ENCODE measurements at regions not wholly inside any gene's neighbourhood (a gene's known extent, or its start where the extent isn't known, plus 50 kb on each side); places are given as distances from the start of the nearest gene placed in this dataset.
"Not testable (repeated sequence)": the region's sequence is repeated elsewhere in the genome, so short reads cannot be mapped to it uniquely, and the experiment has no call there.

DNA sequence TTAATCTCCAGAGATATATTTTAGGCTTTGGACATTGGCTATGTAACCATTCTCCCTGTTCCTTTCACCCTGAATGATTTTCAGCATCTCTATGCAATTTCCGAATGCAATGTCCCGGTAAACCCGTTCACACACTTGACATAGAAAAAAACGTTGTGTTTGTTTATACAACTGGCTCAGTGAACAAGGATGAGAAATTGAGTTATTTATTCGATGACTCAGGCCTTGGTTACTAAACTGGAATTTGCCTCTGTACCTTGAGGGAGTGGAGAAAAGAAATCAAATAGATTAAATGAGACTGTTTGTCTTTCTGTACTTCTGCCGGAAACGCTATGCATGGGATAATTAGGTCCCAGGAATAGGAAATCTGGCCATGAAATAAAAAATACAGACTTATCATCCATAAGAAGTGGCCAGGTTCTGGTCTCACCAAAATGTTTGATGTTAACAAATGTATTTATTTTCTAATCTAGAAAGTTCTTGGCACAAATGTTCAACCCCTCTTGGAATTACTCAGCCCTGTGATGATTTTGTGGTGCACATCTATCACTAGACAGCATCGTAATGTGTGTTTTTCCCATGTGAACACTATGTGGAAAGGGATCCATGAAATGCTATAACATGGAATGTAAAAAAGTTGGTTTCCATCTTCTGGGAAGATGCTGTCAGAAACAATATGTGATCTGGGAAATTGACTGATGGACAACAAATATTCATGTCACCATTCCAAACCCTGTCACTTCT lies 253.9 kb downstream of the DUSP10 start:
- DNase-seq = peak; percentile 64

- DNase-seq = no peak
Observed at GRCh38 chr1:221488550-221488949, 253.3 kb downstream of the DUSP10 start.

DNA sequence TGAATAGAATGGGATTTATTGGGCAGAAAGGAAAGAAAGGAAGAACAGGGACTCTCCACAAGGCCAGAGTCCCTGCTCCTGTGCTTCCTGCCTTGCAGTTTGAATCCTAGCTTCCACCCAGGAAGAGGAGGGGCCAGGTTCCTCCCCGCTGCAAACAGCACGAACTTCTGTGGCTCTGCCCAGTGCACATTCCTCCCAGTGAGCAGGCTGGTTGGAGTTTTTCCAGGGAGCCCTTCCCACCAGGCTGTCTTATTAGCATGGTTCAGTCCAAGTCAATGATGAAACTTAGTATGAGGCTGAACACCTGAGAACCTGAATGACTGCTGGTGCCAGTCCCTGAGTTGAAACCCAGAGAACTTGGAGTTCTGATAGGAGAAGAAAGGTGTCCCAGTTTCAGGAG lies 247.2 kb downstream of the DUSP10 start:
- DNase-seq = no peak

DNA sequence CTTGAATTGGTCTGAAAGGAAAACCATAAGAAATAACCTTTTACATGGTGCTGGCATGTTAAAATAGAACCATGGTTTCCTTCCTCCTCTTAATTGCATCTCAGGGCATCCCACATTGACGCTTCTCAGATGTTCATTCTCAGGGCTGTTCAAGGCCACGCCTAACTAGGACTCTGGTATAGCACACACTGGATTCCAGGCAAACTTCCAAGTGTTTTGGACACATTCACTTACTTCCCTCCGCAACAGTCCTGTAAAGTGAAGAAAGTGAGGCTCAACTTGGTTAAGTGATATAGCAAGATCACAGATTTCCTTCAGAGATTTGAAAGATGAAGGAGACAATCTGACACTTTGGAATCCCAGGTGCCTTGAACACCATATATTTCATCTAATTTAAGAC lies 244.8 kb downstream of the DUSP10 start:
- DNase-seq = no peak

- DNase-seq = no peak
Observed at GRCh38 chr1:221503268-221503667, 238.6 kb downstream of the DUSP10 start.

- no peak for DNase-seq
Observed at GRCh38 chr1:221509575-221510355, 232.1 kb downstream of the DUSP10 start.

- DNase-seq = no peak
Observed at GRCh38 chr1:221510793-221511503, 230.9 kb downstream of the DUSP10 start.

- no peak for DNase-seq
Observed at GRCh38 chr1:221511797-221512196, 230.1 kb downstream of the DUSP10 start.

DNA sequence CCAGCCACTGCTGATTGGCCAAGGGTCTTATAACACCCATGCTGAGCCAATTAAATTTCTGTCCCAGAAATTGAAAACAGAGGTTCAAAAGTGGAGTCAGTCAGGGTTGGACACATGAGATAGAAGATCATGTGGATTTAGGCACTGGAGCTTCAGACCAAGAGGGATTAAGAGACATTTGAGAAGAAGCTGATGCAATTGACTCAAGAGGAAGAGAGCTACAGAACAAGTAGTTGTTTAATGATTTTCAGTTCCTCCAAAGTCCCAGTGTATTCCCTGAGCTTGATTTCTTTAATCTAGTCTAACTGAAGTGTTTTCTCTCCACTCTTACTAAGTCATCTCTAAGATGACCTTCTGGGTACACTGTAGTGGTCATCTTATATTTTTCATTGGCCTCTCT lies 227.1 kb downstream of the DUSP10 start:
- DNase-seq = no peak

GRCh38 chr1:221515496-221515895 lies 226.4 kb downstream of the DUSP10 start:
- no peak for DNase-seq

- DNase-seq = no peak
Observed at GRCh38 chr1:221517961-221518360, 223.9 kb downstream of the DUSP10 start.

- DNase-seq = no peak
Observed at GRCh38 chr1:221520250-221520649, 221.6 kb downstream of the DUSP10 start.

- no peak for DNase-seq
Observed at GRCh38 chr1:221521686-221522085, 220.2 kb downstream of the DUSP10 start.

- DNase-seq = no peak
Observed at GRCh38 chr1:221522529-221522940, 219.4 kb downstream of the DUSP10 start.

- no peak for DNase-seq
Observed at GRCh38 chr1:221525749-221526148, 216.1 kb downstream of the DUSP10 start.

- peak; percentile 16 for DNase-seq
Observed at GRCh38 chr1:221527302-221527701, 214.6 kb downstream of the DUSP10 start.

- DNase-seq = no peak
Observed at GRCh38 chr1:221527886-221528624, 213.8 kb downstream of the DUSP10 start.

GRCh38 chr1:221530159-221530558 lies 211.7 kb downstream of the DUSP10 start:
- DNase-seq = not testable (repeated sequence)

DNA sequence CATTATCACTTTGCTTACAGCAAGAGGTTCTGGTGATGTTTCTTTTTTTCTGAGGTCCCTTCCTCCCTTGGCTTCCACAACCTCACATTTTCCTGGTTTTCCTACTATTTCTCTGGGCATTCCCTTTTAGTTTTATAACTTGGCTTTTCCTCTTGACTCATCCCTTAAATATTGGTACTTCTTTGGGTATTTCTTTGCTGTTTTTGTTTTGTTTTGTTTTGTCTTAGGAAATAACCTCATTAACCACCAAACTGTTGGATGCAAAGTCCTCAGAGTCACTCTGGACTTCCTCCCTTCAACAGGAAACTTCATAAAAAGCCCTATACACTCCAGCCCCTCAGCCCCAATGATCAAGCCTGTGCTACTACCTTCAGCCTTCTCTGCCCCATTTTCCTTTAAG lies 211.1 kb downstream of the DUSP10 start:
- no peak for DNase-seq

DNA sequence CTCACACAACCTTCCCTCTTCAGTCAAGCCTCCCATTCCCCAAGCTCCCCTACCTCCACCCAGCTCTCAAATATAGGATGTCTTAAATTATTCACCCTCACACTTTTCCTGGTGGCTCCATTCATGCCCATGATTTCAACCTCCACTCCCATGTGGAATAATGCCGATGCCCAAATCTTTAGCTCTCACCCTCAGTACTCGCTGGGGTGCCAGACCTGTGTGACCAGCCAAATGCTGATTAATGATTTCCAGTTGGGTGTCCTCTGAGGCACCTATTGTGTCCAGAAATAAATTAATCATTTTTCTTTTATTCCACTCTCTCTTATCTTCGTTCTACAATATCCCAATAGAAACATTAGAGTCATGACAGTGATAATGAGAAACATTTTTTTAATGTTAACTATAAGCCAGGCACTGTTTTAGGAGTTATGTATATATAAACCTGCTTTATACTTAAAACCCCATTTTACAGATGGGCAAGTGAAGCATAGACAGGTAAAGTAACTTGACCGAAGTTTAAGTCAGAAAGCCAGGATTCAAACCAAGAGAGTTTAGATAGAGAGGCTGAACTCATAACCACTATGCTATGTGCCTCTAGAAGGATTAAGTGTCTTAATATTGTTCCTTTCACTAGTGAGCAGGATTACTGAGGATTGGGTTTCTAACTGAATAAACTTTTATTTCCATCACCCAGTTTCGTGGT lies 209.7 kb downstream of the DUSP10 start:
- no peak for DNase-seq

DNA sequence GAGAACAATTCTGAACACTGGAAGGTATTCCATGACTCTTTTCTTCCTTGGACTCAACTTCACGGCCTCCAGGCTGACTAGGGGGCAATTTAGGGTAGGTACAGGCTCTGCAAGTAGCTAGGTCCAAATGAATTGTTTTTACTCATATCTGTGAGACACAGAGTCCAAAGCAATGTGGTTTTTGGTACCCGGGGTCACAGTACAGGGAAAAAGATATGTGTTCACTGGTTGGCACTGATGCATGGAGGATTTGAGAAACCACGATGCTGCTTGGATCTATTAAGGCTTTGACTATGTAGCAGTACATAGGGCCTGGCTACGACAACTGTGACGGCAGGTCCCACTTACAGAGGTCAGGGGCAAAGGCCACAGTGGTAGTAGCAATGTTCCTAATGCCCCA lies 200.6 kb downstream of the DUSP10 start:
- DNase-seq = no peak

DNA sequence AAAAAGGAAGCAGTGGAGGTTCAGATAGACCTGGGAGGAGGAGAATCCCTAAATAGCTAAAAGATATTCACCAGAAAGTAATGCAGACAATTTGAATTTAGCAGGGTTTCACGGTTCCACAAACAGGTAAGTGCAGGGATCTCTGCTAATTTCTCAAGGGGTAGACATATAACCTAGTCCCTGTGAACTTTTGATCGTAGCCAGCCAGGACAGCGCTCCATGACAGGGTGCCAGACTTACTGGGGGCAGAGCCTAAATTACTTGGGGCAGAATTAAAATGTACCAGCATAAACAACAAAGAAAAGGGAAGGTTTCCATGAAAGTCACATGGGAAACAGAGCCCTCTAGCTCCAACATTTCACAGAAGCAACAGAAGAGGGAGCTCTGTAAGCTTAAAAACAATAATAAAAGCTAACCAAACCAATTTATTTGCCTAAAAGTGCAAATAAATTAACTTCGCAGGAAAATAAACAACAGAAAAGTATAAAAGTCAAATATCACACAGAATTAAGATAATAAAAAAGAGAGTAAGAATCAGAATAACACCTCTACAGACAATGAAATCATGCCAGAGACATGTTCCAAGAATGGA lies 198.3 kb downstream of the DUSP10 start:
- DNase-seq = peak; percentile 50

All from NCI-H774 (cell line).